NCI-H2107 treated with DMSO at 0.1 percent for 48 hours (cell line): ENCODE measurements at regions not wholly inside any gene's neighbourhood (a gene's known extent, or its start where the extent isn't known, plus 50 kb on each side); places are given as distances from the start of the nearest gene placed in this dataset.
"Not testable (repeated sequence)": the region's sequence is repeated elsewhere in the genome, so short reads cannot be mapped to it uniquely, and the experiment has no call there.

Experiments used
- DNase-seq: peaks from one replicate; lab custom pipeline; 2025; ENCODE audit not compliant: unreplicated experiment; lab: John Stamatoyannopoulos, UW

DNA sequence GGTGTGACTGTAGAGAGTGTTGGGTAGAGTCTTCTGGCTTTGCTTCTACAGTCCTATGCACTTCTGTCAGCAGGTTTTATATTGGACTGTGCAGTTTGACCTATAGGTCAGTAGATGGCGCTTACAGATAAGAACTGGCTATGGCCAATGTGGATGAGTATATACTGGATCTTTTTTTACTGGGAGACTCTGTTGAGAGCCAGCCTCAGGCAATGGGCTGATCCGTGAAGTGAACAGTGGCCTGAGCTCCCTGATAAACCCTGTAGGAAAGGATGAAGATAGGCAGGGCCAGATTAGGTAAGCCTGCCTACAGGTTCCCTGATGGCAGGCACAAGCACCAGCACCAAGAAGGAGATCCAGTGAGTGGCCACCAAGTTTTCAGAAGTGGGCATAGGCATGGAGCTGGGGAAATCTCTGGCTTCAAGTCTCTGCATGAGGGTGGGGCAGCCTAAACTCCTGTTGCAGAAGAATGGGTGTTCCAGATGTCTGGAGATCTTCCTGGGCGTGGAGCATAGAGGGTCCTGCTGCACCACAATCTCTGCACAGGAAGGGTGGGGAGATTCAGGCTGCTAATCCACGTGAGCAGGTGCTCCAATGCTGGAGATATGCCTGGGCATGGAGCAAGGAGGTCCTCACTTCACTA is 326.0 kb upstream of the SGO1 start:
- DNase-seq: no peak

DNA sequence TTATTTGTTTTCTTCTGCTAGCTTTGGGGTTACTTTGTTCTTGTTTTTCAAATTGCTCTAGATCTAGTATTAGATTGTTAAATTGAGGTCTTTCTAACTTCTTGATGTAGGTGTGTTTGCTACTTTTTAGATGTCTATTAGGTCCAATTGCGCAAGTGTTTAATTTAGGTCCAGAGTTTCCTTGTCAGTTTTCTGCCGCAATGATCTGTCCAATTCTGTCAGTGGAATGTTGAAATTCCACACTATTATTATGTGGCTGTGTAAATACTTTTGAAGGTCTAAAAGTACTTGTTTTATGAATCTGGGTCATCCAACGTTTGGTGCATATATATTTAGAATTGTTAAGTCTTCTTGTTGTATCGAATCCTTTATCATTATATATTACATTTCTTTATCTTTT is 324.4 kb upstream of the SGO1 start:
- DNase-seq: no peak

DNA sequence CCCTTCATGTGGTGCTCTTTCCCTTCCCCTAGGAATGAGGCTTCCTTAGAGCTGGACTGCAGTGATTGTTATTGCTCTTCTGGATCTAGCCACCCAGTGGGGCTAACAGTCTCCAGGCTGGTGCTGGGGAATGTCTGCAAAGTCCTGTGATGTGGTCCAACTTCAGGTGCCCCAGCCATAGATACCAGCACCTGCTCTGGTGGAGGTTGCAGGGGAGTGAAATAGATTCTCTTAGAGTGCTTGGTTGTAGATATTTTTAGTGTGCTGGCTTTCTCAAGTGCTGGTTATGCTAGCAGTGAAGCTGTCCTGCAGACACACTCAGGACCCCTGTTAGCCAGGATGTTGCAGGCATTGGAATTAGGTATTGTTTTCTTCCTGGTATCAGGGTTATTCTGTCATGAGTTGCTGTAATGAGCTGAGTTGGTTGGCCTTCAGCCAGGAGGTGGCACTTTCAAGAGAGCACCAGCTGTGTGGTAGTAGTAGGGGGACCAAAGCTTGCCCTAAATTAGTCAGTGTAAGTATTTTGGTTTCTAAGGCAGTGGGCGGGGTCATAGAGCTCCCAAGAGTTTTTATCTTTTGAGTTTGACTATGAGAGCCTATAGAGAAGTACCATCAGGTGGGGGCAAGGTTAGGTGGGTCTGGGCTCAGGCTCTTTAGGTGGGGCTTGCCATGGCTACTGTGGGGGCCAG is 317.5 kb upstream of the SGO1 start:
- no peak for DNase-seq

DNA sequence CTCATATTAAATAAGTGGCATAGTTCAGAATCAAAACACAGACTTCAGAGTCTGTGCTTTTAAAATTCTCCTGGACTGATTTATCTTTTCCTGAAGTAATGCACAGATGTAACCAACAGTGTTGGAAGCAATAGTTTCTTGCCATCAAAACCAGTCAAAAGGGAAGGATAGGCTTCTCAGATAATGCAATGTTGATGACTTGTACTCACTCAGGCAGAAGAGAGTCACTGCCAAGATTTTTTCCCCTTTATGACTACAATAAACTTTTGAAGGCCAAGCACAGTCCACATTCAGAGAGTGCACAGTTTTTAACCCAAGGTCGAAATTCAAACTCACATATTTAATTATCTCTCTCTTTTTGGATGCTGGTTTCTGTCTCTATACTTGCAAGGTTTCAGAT is 305.0 kb upstream of the SGO1 start:
- DNase-seq: no peak

DNA sequence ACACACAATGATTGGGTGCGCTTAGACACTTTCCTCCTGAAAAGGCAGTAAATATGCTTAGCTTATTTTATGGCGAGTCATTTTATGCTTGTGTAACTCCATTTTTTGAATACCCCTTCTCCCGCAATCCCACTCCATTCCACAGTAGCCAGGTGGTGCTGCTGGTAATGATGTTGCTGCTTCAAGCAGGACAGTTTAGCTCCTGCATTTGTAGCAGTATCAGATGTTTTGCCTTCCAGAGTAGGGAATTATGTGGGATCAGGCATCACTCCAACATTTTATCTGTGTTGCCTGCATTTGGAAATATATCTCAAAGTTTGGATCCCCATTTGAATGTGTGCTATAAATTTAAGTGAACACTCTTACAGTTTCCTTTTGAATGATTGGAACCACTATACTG is 302.1 kb upstream of the SGO1 start:
- no peak for DNase-seq

DNA sequence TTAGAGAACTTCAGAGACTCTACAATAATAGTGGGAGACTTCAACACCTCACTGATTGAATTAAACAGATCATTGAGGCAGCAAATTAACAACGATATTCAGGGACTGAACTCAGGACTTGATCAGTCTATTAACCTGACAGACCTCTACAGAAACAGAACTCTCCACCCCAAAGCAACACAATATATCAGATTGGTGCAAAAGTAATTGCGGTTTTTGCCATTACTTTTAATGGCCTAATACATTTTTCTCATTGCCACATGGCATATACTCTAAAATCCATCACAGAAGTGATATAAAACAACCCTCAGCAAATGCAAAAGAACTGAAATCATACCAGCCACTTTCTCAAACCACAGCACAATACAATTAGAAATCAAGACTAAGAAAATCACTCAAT is 298.1 kb upstream of the SGO1 start:
- DNase-seq: no peak

DNA sequence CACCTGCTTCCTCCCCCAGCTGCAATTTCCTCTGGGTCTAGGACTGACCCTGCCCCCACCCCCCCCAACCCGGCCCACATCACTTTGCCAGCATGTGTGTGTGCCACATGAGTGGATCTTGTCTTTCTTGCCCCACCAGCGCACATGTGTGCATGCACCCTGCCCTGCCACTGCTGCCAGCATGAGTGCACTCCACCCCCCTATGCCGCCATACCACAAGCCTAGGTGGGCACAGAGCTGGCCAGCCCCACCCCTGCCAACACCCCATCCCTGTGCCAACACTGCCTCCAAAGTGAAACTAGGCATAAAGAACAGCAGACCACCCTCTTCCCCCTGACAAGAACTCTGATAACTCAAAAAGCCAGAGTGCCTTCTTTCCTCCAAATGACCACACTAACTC is 296.3 kb upstream of the SGO1 start:
- DNase-seq: no peak

DNA sequence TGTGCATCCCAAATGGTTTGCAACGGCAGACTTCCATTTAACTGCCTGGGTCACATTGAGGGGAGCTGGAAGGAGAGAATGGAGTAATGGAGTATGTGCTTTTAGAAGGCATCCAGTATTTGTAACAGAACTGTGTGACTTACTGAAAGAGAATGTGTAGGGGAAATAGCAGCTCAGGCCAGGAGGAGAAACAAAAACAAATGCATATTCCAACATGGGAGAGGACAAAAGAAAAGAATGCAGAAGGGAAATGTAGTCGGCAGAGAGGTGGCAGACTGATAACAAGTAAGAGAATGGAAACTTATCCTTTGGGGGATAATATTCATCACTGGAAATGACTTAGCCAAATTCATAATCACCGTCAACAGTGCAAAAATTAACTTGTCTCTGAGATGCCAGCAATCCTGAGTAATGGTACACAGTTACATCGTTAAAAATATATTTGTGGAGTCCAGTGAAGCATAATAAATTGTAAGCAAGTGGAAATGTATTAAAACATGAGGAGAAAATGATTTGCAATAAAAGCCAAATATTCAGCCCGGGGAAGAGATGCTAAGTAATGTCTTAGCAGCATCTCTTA is 294.9 kb upstream of the SGO1 start:
- no peak for DNase-seq

DNA sequence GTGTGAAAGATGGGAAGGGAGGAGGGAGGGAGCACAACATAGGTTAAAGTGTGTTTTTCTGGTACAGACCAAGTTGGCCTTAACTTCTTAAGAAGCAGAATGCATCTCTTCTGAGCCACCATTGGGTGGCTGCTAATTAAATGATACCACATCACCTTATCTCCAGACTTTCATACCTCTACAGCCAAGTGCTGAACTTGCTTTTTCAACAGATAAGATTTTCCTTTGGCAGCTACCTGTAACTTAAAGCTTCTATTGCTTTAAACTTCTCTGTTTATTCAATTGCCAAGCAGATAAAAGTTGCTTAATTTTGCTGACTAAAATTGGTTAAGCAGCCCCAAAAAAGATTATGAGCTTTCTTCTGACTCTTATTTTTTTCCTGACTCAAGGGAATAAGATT is 292.4 kb upstream of the SGO1 start:
- no peak for DNase-seq

DNA sequence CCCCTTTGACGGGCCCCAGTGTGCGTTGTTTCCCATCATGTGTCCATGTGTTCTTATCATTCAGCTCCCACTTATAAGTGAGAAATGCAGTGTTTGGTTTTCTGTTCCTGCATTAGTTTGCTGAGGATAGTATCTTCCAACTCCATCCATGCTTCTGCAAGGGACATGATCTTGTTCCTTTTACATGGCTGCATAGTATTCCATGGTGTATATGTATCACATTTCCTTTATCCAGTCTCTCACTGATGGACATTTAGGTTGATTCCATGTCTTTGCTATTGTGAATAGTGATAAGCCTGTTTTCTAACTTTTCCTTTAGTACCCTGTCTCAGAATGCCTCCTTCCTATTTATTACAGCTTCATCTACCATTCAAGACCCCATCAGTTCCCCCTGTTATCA is 278.2 kb upstream of the SGO1 start:
- not testable (repeated sequence) for DNase-seq

DNA sequence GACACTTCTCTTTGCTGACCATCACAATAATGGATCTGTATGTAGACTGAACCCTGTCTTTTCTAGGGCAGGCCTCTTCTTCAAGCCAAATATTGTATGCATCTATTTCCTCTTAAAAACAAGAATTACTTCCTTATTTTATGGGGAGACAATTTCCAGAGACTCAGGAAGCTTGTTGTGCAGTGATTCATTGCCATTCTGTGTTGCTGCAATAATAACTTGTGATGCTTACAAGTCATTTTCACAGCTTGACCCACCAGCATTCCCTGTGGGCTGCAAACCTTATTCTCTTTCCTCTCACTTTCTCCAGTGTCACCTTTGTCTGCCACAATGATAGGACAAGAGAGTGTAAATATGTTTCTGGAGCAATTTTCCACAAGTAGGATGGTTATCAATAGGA is 276.7 kb upstream of the SGO1 start:
- DNase-seq: no peak

DNA sequence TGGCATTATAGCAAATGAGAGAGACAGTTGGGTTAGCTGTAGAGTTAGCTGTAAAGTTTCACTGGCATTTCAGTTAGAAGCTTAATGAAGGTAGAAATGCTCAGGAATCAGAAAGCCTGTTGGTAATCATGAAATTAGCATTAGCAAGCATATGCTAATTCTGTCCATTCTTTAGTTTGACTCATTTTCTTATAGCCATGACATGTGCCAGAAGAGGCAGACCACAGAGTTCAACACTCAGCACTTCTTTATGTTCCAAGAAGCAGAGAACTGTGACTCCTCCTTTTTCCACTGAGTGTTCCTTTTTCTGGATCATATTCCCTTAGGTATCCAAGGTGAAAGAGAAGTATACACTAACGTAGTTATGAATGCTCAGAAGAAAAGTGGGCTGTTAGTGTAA is 276.2 kb upstream of the SGO1 start:
- DNase-seq: no peak

DNA sequence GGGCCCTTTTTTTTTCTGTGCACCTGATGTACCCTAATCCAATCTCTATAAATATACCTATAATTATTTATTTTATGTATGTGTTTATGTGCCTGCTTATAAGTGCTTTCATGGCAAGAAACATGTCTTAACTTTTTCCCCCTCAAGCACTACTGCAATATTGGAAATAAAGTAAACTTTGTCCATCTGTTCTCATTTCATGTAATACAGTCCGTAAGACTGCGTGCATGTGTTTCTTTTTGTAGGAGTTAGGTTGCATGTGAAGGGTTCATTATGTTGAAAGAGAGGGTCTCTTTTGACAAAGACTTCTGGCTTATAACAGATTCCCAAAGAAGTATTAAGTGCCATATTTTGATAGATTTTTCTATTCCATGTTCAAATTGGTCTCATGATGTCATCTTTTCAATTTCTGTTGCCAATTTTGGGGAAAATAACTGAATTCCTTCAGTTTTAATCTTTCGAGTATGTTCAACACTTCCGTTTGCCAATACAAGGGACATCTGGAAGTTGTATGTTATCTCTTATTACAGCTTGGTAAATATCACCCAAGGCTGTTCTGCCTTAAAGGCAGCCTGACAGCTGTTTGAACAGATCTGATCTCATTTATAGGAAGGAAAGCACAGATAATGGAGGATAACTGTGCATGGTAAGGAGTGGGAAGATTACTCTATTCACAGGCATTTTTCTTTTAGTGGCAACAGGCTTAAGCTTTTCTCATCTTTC is 273.1 kb upstream of the SGO1 start:
- no peak for DNase-seq

DNA sequence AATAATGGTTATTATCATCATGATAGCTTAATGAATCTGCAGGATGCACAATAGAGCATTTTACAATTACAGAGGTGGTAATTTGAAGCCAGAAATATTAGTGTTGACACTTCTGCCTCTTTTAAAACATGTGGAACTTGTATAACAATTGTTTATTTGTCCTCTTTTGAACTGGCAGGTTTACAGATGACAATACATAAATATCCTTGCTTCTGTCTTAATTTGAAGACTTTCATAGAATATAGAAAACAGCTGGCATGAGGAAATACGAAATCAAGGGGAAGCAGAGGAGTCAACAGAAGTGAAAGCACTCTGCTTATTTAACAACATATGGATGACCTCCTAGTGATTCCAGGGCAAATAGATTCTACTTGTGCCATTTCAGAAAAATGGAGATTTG is 270.5 kb upstream of the SGO1 start:
- DNase-seq: no peak

DNA sequence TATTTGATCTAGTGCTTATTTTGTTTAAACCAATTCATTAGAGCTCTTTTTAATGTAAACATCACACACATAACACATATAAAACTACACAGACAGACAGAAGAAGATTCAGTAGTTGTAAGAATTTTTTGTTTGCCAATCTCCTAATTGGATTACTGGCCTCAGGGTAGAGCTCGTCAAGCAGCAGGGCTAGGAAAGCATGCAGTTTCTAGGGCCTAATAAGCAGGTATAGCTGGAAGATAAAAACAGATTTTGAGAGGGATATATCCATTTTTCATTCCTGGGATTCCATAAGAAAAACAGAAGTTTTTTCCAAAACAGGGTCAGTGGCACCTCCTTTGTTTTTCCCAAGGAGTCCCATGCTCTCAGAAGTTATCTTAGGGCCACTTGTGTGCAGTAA is 265.2 kb upstream of the SGO1 start:
- no peak for DNase-seq

DNA sequence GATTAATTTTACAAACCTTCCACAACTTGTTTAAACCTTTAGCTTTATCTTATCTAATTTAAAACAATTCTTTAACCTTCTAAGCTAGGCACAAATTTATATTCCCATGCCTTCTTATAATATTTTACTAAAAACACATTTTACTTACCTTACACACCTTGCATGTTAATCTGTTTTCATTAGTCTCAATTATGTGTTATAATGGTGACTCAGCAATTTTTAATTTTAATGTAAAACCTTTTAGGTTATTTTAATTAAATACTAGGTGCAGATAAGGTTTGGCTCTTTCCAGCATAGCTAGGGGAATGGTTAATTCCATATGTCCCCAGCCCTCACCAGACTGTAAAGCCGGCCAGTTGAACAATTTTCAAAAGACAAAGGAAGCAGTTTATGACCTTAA is 264.6 kb upstream of the SGO1 start:
- no peak for DNase-seq

DNA sequence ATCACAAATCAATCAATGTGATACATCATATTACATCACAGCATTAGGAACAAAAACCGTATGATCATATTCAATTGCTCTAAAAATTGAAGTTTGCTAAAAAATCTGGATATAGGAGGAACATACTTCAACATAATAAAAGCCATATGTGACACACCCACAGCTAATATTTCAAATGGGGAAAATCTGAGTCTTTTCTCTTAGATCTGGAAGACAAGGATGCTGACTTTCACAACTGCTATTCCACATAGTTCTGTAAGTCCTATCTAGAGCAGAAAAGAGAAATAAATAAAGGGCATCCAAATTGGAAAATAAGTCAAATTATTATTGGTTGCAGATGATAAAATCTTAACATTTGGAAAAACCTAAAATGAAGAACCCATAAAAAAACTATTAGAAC is 256.8 kb upstream of the SGO1 start:
- DNase-seq: no peak

DNA sequence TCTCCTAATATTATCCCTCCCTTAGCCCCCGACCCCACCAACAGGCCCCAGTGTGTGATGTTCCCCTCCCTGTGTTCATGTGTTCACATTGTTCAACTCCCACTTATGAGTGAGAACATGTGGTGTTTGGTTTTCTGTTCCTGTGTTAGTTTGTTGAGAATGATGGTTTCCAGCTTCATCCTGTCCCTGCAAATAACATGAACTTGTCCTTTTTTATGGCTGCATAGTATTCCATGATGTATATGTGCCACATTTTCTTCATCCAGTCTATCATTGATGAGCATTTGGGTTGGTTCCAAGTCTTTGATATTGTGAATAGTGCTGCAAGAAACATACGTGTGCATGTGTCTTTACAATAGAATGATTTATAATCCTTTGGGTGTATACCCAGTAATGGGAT is 241.3 kb upstream of the SGO1 start:
- DNase-seq: not testable (repeated sequence)

DNA sequence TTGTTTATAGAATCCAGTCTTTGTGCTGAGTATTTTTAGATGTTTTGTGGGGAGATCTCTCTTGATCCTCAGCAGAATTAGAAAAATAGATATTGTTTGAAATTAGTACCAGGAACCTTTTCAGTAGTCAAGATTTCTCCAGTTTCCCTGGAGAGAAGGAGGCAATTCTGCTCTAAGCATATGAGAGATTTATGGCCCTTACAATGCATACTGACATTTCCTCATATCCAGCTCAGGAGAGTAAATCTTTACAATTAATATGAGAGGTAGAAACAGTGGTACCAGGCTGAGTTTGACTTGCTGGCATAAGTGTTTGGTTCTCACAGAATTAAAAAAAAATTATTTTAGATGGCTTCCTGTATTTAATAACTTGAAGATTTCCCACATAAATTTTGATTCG is 239.1 kb upstream of the SGO1 start:
- DNase-seq: no peak

DNA sequence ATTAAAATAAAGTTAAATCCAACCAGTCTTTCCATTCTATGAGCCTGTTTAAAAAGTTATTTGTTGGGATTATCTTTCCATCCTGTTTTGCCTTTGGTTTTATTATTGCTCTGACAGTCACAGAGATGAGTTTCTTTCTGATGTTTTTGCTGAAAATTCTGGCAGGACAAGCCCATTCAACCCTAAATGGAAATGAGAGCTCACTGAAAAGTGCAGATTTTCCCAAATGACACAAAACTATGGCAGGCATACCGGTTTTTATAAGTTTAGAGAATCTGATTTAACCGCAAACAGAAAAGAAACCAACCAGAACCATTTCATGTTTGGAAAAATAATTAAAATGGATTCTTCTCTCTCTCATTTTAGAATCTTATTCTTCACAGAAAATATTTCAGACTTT is 238.1 kb upstream of the SGO1 start:
- DNase-seq: no peak

DNA sequence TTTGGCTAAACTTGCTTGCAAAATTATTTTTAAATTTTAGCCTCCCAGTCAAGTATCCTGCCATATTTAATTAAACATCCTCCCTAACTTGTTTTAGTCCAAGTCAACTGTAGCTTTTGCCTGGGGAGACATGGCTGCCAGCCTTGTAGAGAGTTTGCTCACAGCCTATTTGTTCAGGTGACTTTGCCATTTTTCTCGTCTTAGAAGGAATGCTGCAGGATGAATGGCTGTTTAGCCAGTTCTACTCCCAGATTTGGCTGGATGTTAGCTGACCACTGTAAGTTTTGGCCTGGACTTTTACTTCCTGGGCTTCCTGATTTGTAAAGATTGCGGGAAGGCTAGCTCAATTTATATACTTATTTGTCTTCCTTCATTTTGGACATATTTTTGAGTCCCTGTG is 236.4 kb upstream of the SGO1 start:
- DNase-seq: no peak

DNA sequence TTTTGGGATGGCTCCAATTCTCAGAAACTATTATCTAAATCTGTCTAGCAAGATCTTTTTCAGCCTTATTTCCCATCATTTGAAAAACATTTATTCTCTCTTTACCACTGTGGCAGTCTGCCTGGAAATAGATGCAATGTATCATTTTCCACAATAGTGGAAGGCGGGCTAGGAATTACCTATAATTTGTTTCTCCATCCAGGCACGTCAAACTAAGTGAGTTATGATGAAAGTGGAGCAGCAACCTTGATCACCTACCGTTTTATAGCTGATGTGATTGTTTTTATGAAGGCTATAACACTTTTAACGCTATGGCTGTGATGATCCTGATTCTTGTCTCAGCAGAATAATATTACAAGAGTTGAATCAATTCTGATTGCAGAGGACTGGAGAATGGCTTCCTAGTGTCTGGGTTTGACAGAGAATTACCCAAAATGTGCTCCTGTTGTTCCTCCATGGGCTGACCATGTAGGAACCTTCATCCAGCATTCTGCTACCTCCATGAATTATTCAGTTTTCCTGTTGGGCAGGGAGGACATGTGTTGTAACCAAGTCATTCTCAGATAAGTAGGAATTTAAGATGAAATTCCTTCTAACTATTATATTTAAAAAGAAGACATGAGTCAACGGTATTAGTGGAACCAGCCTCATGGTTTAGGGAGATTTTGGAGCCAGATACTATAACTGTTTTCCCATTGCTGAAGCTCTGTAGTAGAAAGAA is 231.5 kb upstream of the SGO1 start:
- no peak for DNase-seq
